GM18520 (cell line): ENCODE measurements at regions not wholly inside any gene's neighbourhood (a gene's known extent, or its start where the extent isn't known, plus 50 kb on each side); places are given as distances from the start of the nearest gene placed in this dataset.
"Not testable (repeated sequence)": the region's sequence is repeated elsewhere in the genome, so short reads cannot be mapped to it uniquely, and the experiment has no call there.

Experiments
- ATAC-seq: cut with Tn5 transposase; IDR thresholded peaks from one replicate; pipeline ENCODE4 v1.9.1; 2021; ENCODE audit not compliant: unreplicated experiment

- peak; percentile 73 for ATAC-seq
Observed at GRCh38 chr16:22436823-22437652, 62.6 kb upstream of the CDR2 start.

- ATAC-seq, result peak; percentile 25
Observed at GRCh38 chr16:22436326-22436822, 62.0 kb upstream of the CDR2 start.

GRCh38 chr16:22431314-22431713 lies 56.9 kb upstream of the CDR2 start:
- ATAC-seq, result not testable (repeated sequence)

DNA sequence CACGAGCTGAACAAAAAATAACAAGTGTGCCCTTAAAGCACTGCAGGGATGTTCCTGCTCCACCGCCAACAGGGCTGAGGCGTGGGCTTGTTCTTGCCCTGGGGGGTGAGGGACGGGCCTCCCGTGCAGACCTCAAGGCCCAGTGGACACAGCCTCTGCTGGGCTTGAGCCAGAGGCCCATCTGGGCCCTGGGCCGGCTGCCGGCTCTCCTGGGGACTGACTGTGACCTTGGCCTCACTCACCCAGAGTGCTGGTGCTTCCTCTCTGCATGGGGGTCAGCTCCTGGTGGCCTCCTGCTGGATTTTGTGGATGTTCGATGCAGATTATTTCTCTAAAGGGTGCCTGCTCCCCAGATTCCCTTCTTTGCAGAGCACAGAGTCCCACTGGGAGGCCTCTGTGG lies 54.2 kb upstream of the CDR2 start:
- no peak for ATAC-seq

DNA sequence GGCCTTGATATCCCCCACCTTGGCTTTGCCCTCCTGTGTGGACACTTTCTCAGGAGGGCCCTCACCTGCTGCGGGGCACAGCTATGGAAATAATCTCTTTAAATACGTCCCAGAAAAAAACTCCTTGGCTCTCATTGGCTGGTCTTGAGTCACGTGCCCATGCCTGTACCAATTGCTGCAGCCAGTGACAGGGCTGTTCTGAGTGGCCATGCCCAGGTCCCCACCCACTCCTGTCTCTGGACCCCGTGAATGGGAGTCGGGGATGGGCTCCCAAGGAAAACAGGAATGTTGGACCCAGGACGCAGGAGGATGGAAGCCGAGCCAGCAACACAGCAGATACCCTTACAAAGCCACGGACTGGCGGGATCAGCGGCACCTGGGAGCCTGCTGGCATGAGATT lies 53.1 kb upstream of the CDR2 start:
- ATAC-seq, result no peak

DNA sequence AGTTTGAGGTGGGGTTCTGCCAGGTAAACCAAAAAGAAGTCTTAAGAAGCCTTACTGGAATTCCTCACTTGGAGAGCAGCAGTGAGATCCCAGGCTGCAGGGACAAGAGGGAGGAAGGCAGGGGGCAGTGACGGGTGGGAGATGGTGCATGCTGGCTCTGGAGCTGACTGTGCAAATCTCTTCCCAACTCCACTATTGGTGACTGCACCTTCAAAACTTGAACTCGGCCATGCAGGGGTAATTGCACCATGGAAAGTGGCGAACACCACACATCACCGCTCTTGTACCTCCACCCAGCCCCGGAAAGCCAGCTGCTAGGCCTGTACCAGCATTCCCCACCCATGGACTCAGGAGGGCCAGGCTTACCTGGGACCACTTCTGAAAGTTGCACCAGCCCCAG lies 51.4 kb upstream of the CDR2 start:
- ATAC-seq, result no peak

GRCh38 chr16:22425036-22425801 lies 50.8 kb upstream of the CDR2 start:
- ATAC-seq, result no peak

DNA sequence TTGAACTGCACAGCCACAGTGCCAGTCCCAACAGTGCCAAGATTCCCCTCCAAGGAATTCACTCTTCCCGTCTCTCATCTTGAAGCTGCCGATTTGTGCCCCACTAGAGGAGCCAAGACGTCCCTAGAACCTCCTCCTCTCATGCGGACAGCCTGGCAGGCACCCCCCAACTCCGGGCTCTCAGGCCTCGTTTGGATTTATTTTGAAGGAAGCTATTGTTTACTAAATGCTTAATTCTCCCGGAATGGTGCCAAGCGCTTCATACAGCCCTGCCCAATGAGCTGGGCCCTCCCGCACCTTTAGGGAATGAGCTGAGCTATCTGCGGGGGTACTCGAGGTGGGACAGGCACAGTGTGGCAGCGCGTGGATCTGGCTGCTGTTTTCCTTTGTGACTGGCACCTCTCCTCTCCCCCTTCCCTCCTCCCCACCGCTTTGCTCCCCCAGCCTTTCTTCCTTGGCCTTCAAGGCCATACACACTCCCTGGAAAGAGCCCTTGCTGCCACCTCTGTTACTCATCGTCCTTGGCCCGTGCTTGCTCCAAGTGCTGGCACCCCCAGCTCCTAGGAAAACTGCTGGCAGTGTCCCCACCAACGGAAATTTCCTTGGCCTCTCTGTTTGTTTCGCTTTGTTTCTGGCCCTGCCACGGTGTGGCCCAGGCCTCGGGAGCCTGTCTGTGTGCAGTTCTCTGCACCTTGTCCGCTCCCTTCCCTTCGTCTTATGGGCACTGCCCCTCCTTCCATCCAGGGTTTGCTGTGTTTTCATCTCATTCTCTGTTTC lies 49.9 kb upstream of the CDR2 start:
- ATAC-seq, result no peak
